Cardiac muscle cell (in vitro differentiated cells and primary cell): ENCODE measurements at regions not wholly inside any gene's neighbourhood (a gene's known extent, or its start where the extent isn't known, plus 50 kb on each side); places are given as distances from the start of the nearest gene placed in this dataset.

ENCODE experiments used
- DNase-seq, 2 donors: peaks; one replicate each; pipeline versions ENCODE4 v3.0.0 to v3.0.0-alpha.2; 2010 to 2017; ENCODE audit warnings: low read depth in 1 of 2, low spot score in 1 of 2
- H3K27ac ChIP-seq: fragments of 200-600 bp; sonication (generic); 2 replicates; pipeline ENCODE4 v1.5.1; 2016
- H3K27me3 ChIP-seq: fragments of 200-600 bp; sonication (generic); 2 replicates; pipeline ENCODE4 v1.6.0; 2016; ENCODE audit warnings: control low read depth
- H3K36me3 ChIP-seq: fragments of 200-600 bp; sonication (generic); 2 replicates; pipeline ENCODE4 v1.5.1; 2016; ENCODE audit warnings: control low read depth
- H3K4me1 ChIP-seq: fragments of 200-600 bp; sonication (generic); 2 replicates; pipeline ENCODE4 v1.8.1; 2017; ENCODE audit warnings: low read depth, mild to moderate bottlenecking, mixed run types
- H3K4me3 ChIP-seq: fragments of 200-600 bp; sonication (generic); 2 replicates; pipeline ENCODE4 v1.5.1; 2016; ENCODE audit warnings: mild to moderate bottlenecking
- H3K9me3 ChIP-seq: fragments of 200-600 bp; sonication (generic); 2 replicates; pipeline ENCODE4 v1.5.1; 2017; ENCODE audit warnings: low read depth, mild to moderate bottlenecking, control low read depth
- CTCF ChIP-seq: IDR thresholded peaks from 2 replicates; pipeline ENCODE4 v1.5.1; 2012; ENCODE audit warnings: low read depth, mild to moderate bottlenecking, low read length

GRCh38 chr9:24614070-24614469, 68.4 kb upstream of the IZUMO3 start:
- Histone ChIP-seq H3K27ac (no peak overlapping the region), H3K4me1 (peaks cover 22% of the 10 kb centered on the region), H3K9me3 (no peaks in the 10 kb centered on the region), H3K36me3 (no peaks in the 10 kb centered on the region), H3K27me3 (no peaks in the 10 kb centered on the region), H3K4me3 (no peak overlapping the region)
- DNase-seq = peak in 1 of 2 donors; percentile 53
- TF ChIP-seq CTCF = no peak

- Histone ChIP-seq H3K27me3 (no peaks in the 10 kb centered on the region), H3K27ac (no peak overlapping the region), H3K36me3 (no peaks in the 10 kb centered on the region), H3K9me3 (no peaks in the 10 kb centered on the region), H3K4me1 (peaks cover 2% of the 10 kb centered on the region), H3K4me3 (no peak overlapping the region)
- TF ChIP-seq CTCF = no peak
- no peak for DNase-seq
Measured at GRCh38 chr9:24608599-24608998, 62.9 kb upstream of the IZUMO3 start.

- H3K27ac ChIP-seq = no peak overlapping the region
- H3K4me1 ChIP-seq = no peaks in the 10 kb centered on the region
- no peaks in the 10 kb centered on the region for H3K9me3 ChIP-seq
- TF ChIP-seq CTCF = no peak
- H3K36me3 ChIP-seq = no peaks in the 10 kb centered on the region
- H3K4me3 ChIP-seq = no peak overlapping the region
- no peak for DNase-seq
- no peaks in the 10 kb centered on the region for H3K27me3 ChIP-seq
Measured at GRCh38 chr9:24602693-24603352, 57.1 kb upstream of the IZUMO3 start.
